MM.1S (cell line): ENCODE measurements at regions not wholly inside any gene's neighbourhood (a gene's known extent, or its start where the extent isn't known, plus 50 kb on each side); places are given as distances from the start of the nearest gene placed in this dataset.

Experiments used
- CTCF ChIP-seq: fragments of 300-600 bp; sonication (generic); IDR thresholded peaks from 2 replicates; pipeline ENCODE4 v1.5.1; 2016; ENCODE audit warnings: antibody characterized with exemption, low read length, mixed read lengths
- EZH2 ChIP-seq: fragments of 300-600 bp; sonication (generic); optimal IDR thresholded peaks from 2 replicates; pipeline ENCODE3; 2017; ENCODE audit warnings: low read depth, mild to moderate bottlenecking, antibody characterized with exemption, low read length, mixed read lengths
- EZH2phosphoT487 ChIP-seq: fragments of 300-600 bp; sonication (generic); IDR thresholded peaks from 2 replicates; pipeline ENCODE4 v1.6.1; 2018; ENCODE audit warnings: antibody characterized with exemption, low read length

DNA sequence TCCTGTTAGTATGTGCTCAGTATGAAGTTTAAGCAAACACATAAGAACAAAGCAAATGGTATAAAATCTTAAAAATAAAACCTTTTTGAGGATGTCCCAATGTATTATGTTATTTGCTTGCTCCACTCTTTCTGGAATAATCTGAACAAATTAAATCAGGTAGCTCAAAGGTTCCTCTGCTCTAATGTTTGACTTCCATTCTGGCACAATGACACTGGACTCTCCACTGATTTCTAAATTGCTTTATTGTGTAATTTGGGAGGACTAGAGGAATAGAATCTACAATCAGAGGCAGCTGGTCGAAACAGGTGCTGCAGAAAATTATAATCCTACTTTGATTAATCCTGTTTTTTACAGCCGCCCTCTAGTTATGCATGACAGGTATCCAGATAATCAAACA, 523.7 kb upstream of the FOXG1 start:
- TF ChIP-seq EZH2phosphoT487 (no peak), CTCF (no peak), EZH2 (no peak)
